ENCODE measurements at regions not wholly inside any gene's neighbourhood (a gene's known extent, or its start where the extent isn't known, plus 50 kb on each side); places are given as distances from the start of the nearest gene placed in this dataset.

- intact Hi-C loops (cut with DNase I), result no loop called here
- no peak for TF ChIP-seq POLR2A (IDR thresholded peaks at IDR 0.05)
- TF ChIP-seq, protein P1, sequence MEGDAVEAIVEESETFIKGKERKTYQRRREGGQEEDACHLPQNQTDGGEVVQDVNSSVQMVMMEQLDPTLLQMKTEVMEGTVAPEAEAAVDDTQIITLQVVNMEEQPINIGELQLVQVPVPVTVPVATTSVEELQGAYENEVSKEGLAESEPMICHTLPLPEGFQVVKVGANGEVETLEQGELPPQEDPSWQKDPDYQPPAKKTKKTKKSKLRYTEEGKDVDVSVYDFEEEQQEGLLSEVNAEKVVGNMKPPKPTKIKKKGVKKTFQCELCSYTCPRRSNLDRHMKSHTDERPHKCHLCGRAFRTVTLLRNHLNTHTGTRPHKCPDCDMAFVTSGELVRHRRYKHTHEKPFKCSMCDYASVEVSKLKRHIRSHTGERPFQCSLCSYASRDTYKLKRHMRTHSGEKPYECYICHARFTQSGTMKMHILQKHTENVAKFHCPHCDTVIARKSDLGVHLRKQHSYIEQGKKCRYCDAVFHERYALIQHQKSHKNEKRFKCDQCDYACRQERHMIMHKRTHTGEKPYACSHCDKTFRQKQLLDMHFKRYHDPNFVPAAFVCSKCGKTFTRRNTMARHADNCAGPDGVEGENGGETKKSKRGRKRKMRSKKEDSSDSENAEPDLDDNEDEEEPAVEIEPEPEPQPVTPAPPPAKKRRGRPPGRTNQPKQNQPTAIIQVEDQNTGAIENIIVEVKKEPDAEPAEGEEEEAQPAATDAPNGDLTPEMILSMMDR (IDR thresholded peaks at IDR 0.05), result no peak
- TF ChIP-seq POLR2AphosphoS5 (IDR thresholded peaks at IDR 0.05), result no peak
- no peaks in the 10 kb centered on the region for H3K27me3 ChIP-seq (replicated peaks; ENCODE audit: insufficient read depth)
- H3K36me3 ChIP-seq, result no peaks in the 10 kb centered on the region
- H3K4me3 ChIP-seq, result no peak overlapping the region
- peak overlapping the region in 1 of 2 donors; percentile 59 for H3K27ac ChIP-seq
- WGBS, result 73% methylated on average over 17 of the region's 17 CpGs
- no peaks in the 10 kb centered on the region for H3K4me1 ChIP-seq (replicated peaks)
- no peaks in the 10 kb centered on the region for H3K9me3 ChIP-seq
- DNase-seq (ENCODE audit: low spot score), result no peak
These were observed 579.6 kb downstream of the USP25 start for GRCh38 chr21:16309250-16309971.

GRCh38 chr21:16310176-16310575, 580.4 kb downstream of the USP25 start:
- intact Hi-C loops (cut with DNase I), result no loop called here
- 91% methylated on average over 9 of the region's 9 CpGs for WGBS
- DNase-seq (ENCODE audit: low spot score), result no peak
- Histone ChIP-seq H3K27ac (peak overlapping the region in 1 of 2 donors; percentile 59), H3K27me3 (replicated peaks; ENCODE audit: insufficient read depth) (no peaks in the 10 kb centered on the region), H3K36me3 (no peaks in the 10 kb centered on the region), H3K9me3 (no peaks in the 10 kb centered on the region), H3K4me1 (replicated peaks) (no peaks in the 10 kb centered on the region), H3K4me3 (no peak overlapping the region)
- TF ChIP-seq, protein P1 (IDR thresholded peaks at IDR 0.05), result no peak
- TF ChIP-seq POLR2A (IDR thresholded peaks at IDR 0.05), result no peak
- no peak for TF ChIP-seq POLR2AphosphoS5 (IDR thresholded peaks at IDR 0.05)

GRCh38 chr21:16311229-16311628, 581.4 kb downstream of the USP25 start:
- H3K4me3 ChIP-seq, result no peak overlapping the region
- TF ChIP-seq POLR2A (IDR thresholded peaks at IDR 0.05) (no peak), POLR2AphosphoS5 (IDR thresholded peaks at IDR 0.05) (no peak)
- TF ChIP-seq, protein P1 (IDR thresholded peaks at IDR 0.05), result no peak
- no peaks in the 10 kb centered on the region for H3K27me3 ChIP-seq (replicated peaks; ENCODE audit: insufficient read depth)
- no peaks in the 10 kb centered on the region for H3K9me3 ChIP-seq
- DNase-seq (ENCODE audit: low spot score), result no peak
- H3K36me3 ChIP-seq, result no peaks in the 10 kb centered on the region
- no peaks in the 10 kb centered on the region for H3K4me1 ChIP-seq (replicated peaks)
- intact Hi-C loops (cut with DNase I), result no loop called here
- WGBS, result 93% methylated on average over 3 of the region's 3 CpGs
- H3K27ac ChIP-seq, result no peak overlapping the region

- TF ChIP-seq, protein P1 (IDR thresholded peaks at IDR 0.05), result no peak
- TF ChIP-seq POLR2A (IDR thresholded peaks at IDR 0.05) (no peak), POLR2AphosphoS5 (IDR thresholded peaks at IDR 0.05) (no peak)
- H3K4me3 ChIP-seq, result no peak overlapping the region
- no peak overlapping the region for H3K27ac ChIP-seq
- H3K36me3 ChIP-seq, result no peaks in the 10 kb centered on the region
- H3K4me1 ChIP-seq (replicated peaks), result no peaks in the 10 kb centered on the region
- H3K27me3 ChIP-seq (replicated peaks; ENCODE audit: insufficient read depth), result no peaks in the 10 kb centered on the region
- H3K9me3 ChIP-seq, result no peaks in the 10 kb centered on the region
- intact Hi-C loops (cut with DNase I), result no loop called here
- DNase-seq (ENCODE audit: low spot score), result no peak
These were observed 582.5 kb downstream of the USP25 start for GRCh38 chr21:16312321-16312720.

- DNase-seq (ENCODE audit: low spot score), result no peak
- WGBS, result 98% methylated on average over 1 of the region's 1 CpG
- H3K36me3 ChIP-seq, result no peaks in the 10 kb centered on the region
- no peaks in the 10 kb centered on the region for H3K9me3 ChIP-seq
- no peak for TF ChIP-seq POLR2A (IDR thresholded peaks at IDR 0.05)
- no peak for TF ChIP-seq POLR2AphosphoS5 (IDR thresholded peaks at IDR 0.05)
- TF ChIP-seq, protein P1 (IDR thresholded peaks at IDR 0.05), result no peak
- H3K4me1 ChIP-seq (replicated peaks), result no peaks in the 10 kb centered on the region
- no peaks in the 10 kb centered on the region for H3K27me3 ChIP-seq (replicated peaks; ENCODE audit: insufficient read depth)
- no peak overlapping the region for H3K4me3 ChIP-seq
- intact Hi-C loops (cut with DNase I), result no loop called here
- no peak overlapping the region for H3K27ac ChIP-seq
These were observed 585.4 kb downstream of the USP25 start for GRCh38 chr21:16315223-16315622.

Measured in prostate gland (tissue), 2 donors.